Activated gamma-delta T cell treated with Interleukin-2 at 50 U/mL for 16 hours (primary cell): ENCODE measurements at regions not wholly inside any gene's neighbourhood (a gene's known extent, or its start where the extent isn't known, plus 50 kb on each side); places are given as distances from the start of the nearest gene placed in this dataset.

Source experiments
- DNase-seq: peaks from one replicate; pipeline ENCODE4 v3.0.0-alpha.2; 2020

DNA sequence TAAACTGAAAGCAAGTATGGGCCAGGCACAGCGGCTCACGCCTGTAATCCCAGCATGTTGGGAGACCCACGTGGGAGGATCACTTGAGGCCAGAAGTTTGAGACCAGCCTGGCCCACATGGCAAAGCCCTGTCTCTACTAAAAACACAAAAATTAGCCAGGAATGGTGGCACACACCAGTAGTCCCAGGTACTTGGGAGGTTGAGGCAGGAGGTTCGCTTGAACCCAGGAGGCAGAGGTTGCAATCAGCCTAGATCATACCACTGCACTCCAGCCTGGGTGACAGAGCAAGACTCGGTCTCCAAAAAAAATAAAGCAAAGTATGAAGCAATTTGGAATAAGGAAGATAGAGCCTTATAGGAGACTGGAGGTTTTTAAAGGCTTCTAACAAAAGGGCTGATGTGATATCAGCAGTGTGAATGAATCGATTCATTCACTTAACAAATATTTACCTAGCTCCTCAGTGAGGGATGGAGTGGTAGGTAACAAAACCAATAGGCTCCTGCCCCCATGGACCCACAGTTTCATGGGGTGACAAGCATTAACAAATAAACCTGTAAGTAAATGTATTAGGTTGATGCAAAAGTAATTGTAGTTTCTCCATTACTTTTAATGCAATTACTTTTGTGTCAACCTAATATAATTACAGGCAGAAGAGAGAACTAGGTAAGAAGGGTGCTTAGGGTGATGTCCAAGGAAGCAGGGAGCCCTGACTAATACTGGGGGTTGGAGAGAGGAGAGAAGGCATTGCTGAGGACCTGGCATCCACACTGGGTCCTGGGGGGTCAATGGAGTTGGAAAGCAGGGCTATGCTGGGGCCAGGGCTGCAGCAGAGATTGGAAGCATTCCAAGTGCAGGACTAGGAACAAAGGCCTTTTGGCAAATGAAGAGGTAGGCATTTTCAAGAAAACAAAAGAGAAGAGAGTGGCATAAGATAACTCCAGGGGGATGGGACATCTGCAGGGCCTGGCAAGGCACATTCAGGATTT lies 195.4 kb upstream of the ARL4C start:
- DNase-seq = no peak

DNA sequence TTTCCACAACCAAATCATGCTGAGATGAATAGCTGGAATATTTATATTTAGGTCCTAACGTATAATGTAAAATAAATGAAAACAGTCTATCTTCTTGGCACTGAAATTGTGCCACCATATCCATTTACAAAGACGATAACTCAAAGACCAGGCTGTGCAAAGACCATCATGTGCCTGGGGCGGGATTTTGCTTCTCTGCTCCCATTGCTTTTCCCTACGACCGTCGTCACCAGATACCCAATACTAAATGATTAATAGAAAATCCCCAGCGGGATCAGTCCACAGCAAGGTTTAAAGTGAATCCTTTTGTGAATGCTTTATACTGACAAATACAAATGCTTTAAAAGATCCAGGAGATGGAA lies 194.3 kb upstream of the ARL4C start:
- no peak for DNase-seq

DNA sequence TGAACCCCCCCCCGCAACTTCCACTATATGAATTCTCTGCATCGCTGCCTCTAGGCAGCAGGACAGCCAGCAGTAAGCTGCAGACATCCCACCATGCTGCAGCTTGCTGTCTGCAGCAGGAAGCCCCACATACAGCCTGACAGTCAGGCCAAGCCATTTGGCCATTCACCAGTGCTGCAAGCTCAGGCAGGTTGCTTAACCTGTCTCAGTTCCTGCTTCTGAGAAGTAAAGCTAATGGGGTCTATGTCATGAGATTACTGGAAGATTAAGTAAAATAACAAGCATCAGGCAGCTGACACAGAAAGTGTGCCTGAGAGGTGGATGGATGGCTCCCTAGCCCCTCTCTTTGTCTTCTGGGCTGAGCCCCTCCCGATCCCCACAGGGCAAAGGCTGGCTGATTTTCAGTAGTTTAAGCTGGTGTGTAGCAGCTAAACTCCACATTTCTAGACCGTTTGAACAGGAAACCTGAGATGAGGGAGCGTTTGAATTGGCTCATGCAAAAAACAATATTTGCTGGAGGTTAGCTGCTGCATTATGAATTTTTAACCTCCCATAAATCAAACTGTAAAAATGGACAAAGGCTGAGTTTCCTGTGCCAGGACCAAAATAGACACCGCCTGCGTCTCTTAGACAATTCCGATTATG lies 193.8 kb upstream of the ARL4C start:
- no peak for DNase-seq

DNA sequence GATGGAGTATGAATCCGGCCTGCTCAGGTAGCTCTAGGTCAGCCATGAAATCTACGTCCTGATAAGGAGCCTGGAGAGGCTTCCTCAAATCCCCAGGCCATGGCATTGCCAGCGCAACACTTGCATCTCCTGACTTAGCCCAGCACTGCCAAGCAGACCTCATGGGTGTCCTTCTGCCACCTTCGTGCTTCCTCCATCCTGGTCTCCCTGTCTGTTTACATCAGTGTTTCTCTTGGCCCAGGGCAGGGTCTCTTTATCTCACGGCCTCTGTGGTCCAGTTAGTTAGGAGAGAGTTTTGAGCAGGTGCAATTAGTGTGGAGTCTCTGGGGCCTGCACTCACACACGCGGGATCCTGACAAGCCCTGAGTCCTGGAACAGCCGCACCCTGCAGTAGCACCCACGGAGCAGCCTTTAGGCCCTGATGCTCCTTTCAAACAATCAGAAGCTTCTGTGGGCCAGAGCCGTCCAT lies 193.1 kb upstream of the ARL4C start:
- no peak for DNase-seq

DNA sequence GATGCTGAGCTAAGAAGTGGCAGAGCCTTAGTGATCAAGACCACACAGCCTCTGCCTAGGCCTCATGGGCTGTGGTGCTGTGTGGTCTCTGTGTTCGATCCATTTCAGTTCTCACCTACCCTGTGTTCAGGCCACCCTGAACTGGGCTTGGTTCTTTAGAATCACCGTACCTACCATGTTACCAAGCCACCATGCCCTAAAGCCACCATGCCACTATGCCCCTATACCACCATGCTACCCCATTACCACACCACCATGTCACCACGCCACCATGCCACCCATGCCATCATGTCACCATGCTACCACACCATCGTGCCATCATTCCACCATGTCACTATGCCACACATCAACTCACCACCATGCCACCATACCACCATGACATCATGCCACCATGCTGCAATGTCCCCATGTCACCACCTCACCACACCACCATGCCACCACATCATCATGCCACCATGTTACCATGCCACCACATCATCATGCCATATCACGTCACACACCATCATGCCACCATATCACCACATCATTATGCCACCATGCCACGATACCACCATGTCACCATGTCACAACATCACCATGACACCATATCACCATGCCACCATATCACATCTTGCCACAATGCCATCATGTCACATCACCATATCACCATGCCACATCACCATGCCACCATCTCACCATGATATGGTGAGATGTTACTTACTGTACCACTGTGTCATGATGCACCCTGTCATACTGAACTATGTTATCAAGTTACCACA lies 191.0 kb upstream of the ARL4C start:
- no peak for DNase-seq

DNA sequence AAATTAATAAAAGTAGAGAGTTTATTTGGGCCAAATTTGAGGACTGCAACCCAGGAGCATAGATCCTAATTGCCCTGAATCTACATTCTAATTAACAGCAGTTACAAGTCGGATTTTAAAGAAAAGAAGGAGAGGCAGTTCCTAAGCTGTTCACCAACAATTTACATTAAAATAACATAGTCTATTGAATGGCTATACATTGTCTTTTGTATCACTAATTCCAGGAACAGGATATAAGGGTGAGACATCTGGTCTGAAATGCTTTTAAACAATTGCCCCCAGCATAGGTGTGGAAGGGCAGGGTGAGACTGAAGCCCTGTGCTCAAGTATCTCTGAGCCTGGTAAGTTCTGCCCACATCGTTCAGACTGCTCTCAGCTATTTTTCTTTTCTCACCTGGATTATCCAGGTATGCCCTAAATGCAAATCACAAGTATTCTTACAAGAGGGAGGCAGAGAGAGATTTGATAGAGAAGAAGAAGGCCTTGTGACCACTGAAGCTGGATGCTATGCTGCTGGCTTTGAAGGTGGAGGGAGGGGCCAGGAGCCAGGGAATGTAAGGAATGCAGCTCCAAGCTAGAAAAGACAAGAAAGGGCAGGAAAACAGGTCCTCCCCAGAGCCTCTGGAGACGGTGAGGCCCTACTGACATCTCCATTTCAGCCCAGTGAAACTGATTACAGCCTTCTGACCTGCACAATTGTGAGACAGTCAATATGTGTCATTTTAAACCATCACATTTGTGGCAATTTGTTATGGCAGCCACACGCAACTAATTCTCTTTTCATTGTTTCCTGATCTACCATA lies 189.4 kb upstream of the ARL4C start:
- DNase-seq = no peak

DNA sequence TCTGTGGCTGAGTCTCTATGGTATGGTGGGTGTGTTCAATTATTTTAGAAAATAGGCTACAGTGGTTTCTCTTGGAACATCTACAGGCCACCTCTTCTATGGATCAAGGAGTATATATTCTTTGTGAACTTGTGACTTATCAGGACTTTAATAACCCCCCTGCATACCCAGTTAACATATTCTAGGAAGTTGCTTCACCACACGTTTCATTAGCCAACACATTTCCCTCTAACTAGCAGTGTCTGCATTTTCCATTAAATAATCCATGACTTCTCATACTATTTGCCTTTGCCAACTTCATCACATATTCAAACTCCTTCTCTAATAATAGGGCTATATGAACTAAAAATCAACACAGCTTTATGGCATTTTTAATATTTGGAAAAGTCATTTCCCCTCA lies 187.6 kb upstream of the ARL4C start:
- DNase-seq = no peak

DNA sequence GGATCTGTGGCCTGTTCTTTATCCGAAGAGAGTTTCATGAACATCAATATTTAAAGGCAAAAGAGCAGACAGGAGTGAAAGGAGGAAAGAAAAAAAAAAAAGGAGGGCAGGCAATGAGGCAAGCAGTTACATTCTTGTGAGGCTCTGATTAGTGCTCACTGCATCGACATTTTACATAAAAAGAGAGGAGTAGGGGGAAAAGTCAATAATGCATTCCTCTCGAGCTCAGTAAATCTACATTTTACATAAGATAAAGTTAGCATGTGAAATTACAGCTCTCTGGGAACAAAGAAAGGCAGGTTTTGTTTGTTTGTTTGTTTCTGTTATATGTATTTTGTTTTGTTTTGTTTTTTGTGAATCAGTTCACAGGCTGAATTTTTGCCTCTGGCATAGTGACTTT lies 187.1 kb upstream of the ARL4C start:
- DNase-seq = no peak

DNA sequence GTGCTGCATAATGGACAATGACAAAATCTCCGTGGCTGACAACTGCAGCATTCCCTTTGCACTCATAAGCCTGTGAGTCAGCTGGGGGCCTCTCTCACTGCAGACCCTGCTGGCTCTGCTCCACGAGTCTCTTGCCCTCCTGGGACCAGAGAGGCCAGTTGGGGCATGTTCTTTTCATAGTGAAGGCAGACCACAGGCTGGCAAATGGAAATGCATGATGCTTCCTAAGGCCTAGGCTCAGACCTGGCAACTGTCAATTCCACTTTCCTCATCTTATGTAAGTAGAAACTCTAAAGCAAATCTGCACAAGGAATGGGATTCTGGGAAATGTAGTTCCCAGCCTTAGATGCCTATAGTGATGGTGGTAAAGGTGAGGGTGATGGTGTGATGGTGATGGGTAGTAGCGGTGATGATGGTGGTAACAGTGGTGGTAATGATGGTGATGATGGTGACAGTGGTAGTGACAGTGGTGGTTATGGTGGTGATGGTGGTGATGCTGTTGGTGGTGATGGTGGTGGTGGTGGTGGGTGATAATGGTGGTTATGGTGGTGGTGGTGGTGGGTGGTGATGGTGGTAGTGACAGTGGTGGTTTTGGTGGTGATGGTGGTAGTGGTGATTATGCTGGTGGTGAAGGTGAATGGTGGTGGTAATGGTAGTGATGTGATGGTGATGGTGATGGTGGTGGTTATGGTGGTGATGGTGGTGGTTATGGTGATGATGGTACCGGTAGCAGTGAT lies 185.8 kb upstream of the ARL4C start:
- no peak for DNase-seq

DNA sequence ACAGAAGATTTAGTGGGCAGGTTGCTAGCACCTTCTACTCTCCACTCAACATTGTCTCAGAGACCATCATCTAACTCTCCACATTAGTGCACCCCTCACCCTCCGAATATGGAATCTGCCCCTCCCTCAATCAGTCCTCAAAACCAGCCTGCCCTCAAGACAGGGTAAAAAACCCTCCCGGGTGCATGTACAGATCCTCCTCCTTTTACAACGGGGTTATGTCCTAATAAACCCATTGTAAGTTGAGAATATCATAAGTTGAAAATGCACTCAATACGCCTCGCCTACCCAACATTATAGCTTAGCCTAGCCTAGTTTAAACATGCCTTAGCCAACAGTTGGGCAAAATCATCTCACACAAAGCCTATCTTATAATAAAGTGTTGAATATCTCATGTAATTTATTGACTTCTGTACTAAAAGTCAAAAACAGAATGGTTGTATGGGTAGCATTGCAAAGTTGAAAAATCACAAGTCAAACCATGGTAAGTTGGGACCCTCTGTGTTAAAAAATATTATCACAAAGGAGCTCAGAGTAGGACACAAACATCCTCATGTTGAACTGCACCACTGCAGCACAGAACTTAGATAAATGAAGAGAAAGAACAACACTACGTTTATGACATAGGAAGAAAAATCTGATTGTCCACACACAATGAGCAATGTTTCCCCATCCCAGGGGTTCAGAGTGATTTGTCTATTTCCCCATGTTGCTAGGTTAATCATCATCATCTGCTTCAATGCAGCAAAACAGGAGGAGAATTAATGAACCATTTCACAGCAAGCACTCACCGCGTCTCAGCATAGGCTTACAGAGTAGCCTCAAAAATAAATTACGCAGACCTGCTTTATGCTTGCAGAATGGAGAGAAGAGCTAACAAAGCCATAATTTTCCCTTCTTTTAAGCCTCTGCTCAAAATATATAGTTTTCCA lies 184.1 kb upstream of the ARL4C start:
- DNase-seq = no peak

DNA sequence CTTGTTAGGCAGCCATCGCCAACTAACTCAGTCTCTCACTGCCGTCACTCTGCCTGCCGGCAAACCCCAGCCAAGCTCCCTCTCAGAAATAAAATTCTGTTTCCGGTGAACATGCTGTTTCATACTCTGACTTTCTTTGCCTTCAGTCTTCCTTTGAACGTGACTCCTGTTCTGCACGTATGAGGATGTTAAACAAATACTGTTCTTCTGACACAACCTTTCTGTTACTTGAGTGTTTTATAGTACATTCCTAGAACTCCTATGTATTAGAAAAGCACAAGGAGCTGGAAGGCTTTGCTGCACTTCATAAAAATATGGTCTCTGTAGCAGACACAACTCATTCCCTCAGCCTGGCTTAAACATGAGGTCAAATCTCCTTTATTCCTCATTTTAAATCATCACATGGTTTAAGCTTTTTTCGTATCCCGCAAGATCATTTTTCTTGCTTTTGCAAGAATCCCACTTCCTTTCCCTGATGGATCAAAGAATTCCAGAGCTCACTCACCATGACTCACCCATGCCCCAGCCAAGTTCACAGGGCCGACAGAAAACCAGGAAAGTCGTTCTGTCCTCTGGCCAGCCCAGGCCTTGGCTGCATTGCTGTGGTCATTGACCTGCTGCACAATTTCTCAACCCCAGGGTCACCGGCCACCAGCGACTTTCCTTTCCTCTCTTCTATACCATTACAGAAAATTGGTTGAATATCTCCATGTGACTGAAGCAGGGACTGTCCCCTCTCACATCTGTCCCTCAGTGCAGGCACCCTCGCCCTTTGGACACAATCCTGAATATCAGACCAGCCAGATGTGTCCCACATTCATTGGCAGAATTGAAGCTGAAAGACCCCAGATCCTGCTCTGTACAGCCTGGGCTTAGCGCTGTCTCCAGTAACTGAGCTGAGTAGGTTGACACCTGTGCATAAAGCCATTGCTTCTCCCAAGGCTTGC lies 183.1 kb upstream of the ARL4C start:
- no peak for DNase-seq

DNA sequence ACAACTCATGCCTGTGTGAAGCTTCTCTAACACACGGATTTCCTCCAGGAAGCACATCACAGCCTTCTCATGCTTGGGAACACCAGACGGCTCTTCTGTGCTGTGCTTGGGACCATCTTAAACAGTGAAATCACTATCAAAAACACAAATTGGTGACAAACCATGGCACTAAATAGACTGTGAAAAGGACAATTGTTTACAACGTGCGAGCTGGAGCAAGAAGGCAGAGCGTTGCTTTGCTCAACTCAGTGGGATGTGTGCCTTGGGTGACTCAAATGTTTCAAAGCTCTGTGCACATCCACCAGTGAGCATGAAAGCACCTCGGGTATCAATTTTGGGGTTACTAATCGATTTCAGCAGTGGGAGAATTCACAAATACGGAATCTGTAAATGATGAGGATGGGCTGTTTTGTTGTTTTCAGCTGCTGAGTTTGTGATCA lies 182.4 kb upstream of the ARL4C start:
- no peak for DNase-seq

DNA sequence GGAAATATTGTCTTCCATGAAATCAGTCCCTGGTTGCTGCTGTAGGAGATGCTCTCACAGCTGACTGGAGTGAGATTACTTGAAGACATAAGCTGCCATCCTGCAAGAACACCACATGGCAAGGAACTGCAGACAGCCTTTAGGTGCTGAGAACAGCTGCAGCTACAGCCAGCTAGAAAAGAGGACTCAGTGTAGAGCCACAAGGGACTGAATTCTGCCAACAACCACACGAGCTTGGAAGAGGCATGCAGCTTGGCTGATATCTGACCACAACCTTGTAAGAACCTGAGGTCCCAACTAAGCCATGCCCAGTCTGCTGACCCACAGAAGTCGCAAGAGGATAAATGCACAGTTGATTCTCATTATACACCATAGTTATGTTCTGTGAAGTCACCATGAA lies 181.8 kb upstream of the ARL4C start:
- DNase-seq = no peak

DNA sequence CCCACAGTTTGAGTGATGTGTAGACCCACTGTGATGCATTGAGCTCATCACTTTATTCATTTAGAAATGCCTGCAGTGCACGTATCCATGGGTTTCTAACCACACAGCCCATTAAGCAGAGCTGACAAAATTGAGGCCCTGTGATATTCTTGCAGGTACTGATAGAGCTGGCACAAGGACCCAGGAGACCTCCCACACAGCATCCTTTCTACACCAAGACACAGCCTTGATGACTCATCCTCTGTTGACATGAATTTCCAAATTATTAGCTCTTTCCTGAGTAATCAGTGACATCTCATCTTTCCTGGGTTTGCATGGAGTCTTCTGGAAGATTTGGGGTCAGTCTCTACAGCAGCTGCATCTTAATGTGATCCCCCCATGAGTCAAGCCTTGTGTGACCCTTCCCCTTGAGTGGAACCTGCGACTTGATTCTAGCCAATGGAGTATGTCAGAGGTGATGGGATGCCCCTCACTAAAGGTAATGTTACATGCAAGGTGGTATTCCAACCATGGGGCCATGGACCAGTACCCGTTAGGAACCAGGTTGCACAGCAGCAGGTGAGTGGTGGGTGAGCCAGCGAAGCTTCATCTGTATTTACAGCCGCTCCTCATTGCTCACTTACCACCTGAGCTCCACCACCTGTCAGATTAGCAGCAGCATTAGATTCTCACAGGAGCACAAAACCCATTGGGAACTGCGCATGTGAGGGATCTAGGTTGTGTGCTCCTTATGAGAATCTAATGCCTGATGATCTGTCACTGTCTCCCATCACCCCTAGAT lies 181.1 kb upstream of the ARL4C start:
- DNase-seq = no peak

DNA sequence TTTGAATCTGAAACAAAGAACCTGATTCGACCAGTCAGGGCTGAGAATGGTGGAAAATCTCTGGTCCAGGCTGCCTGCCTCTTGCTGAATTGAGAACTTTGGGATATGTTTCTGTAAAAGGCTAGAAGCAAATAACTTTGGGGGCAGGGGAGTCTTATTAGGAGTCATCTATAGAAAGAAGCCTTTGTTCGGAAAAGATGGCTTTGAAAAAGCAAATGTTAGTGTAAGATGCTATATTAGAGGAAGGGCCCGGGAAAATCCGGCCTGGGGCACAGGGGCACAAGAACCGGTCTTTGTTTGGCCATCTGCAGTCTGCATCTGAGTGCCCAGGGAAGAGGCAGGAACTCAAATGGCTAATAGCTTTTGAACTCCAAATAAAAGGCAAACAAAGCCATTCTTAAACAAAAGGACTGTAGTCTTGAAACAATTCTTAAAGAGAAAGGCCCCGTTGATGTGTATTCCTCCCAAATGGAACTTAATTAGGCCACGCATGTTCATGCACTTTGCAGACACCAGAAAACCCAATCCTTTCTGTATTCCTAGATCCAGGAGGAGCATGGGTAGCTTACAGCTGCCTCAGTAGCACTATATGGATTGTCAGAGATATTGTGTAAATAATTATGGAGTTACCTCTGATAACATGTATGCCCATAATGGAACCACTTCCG lies 180.0 kb upstream of the ARL4C start:
- no peak for DNase-seq

DNA sequence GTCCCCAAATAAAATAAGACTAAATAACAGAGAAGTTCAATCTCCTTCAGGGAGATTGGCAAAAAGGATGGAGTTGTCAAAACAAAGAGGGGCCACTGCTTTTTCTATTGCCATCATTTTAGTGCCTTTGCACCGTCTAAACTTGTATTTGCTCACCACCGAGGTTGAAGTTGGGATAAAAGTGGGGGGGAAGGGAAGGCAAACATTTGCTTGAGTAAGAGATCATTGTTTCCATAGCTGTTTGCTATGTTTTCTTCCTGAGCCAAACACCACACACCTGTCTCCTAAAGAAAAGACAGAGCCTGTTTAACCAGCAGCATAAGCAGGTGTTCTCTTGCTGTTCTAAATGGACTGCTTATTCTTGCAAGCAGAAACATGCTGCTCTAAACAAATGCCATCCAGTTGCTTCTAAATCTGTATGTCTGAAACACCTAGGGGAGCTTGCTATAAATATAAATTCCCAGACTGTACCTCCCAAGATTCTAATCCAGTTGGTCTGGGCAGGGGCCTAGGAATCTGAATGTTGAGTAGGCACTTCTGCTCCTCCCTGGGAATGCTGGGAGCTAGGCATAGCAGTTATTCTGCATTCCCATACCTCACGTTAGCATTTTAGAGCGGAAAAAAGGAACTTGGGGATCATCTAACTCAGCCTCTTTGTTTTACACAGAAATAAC lies 179.4 kb upstream of the ARL4C start:
- DNase-seq = no peak

DNA sequence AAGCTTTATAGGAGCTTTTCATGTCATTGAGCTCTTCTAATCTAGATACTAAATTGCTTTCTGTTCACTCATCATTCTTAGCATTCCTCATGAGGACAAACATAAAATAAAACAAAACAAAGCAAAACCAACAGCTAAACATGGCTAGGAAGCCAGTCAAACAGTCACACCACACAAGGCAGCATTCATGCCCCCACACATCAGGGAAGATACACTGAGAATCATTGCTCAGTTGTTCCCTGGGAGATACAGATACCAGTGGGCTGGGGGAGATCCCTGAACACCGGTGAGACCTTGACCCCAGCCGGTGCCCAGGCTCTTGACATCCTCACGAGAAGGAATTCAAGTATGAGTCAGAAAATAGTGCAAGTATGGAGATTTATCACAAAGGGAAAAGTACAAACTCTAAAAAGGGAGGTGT lies 177.9 kb upstream of the ARL4C start:
- DNase-seq = no peak
